CD4-positive, alpha-beta T cell treated with Interleukin-4 for 4 hours (primary cell): ENCODE measurements at regions not wholly inside any gene's neighbourhood (a gene's known extent, or its start where the extent isn't known, plus 50 kb on each side); places are given as distances from the start of the nearest gene placed in this dataset.

ENCODE experiments used
- DNase-seq: peaks from one replicate; pipeline ENCODE4 v3.0.0-alpha.2; 2020

- no peak for DNase-seq
Observed at GRCh38 chr18:60984510-60984909, 348.7 kb upstream of the CDH20 start.

GRCh38 chr18:60987963-60988362 lies 345.3 kb upstream of the CDH20 start:
- no peak for DNase-seq

- no peak for DNase-seq
Observed at GRCh38 chr18:60996326-60996725, 336.9 kb upstream of the CDH20 start.

GRCh38 chr18:60996822-60997221 lies 336.4 kb upstream of the CDH20 start:
- no peak for DNase-seq

- DNase-seq = no peak
Observed at GRCh38 chr18:61001138-61001537, 332.1 kb upstream of the CDH20 start.

- DNase-seq = no peak
Observed at GRCh38 chr18:61006687-61007224, 326.5 kb upstream of the CDH20 start.

GRCh38 chr18:61019338-61020301 lies 313.6 kb upstream of the CDH20 start:
- no peak for DNase-seq

GRCh38 chr18:61025596-61025995 lies 307.6 kb upstream of the CDH20 start:
- DNase-seq = no peak

- DNase-seq = no peak
Observed at GRCh38 chr18:61031626-61032025, 301.6 kb upstream of the CDH20 start.

- no peak for DNase-seq
Observed at GRCh38 chr18:61034580-61034979, 298.6 kb upstream of the CDH20 start.

GRCh38 chr18:61039251-61039650 lies 294.0 kb upstream of the CDH20 start:
- no peak for DNase-seq

- DNase-seq = no peak
Observed at GRCh38 chr18:61047794-61048193, 285.4 kb upstream of the CDH20 start.

- DNase-seq = no peak
Observed at GRCh38 chr18:61057443-61057842, 275.8 kb upstream of the CDH20 start.

GRCh38 chr18:61062258-61062657 lies 271.0 kb upstream of the CDH20 start:
- no peak for DNase-seq

- no peak for DNase-seq
Observed at GRCh38 chr18:61064911-61065310, 268.3 kb upstream of the CDH20 start.

- DNase-seq = no peak
Observed at GRCh38 chr18:61076986-61077385, 256.2 kb upstream of the CDH20 start.

- DNase-seq = no peak
Observed at GRCh38 chr18:61079714-61080113, 253.5 kb upstream of the CDH20 start.

GRCh38 chr18:61080954-61081528 lies 252.2 kb upstream of the CDH20 start:
- no peak for DNase-seq

- no peak for DNase-seq
Observed at GRCh38 chr18:61082976-61083630, 250.1 kb upstream of the CDH20 start.

- no peak for DNase-seq
Observed at GRCh38 chr18:61085036-61085435, 248.2 kb upstream of the CDH20 start.

- DNase-seq = no peak
Observed at GRCh38 chr18:61085761-61086160, 247.5 kb upstream of the CDH20 start.

GRCh38 chr18:61086657-61087056 lies 246.6 kb upstream of the CDH20 start:
- DNase-seq = no peak

GRCh38 chr18:61091379-61091778 lies 241.9 kb upstream of the CDH20 start:
- DNase-seq = no peak

GRCh38 chr18:61093965-61094364 lies 239.3 kb upstream of the CDH20 start:
- DNase-seq = no peak
